ACC112 (cell line): ENCODE measurements at regions not wholly inside any gene's neighbourhood (a gene's known extent, or its start where the extent isn't known, plus 50 kb on each side); places are given as distances from the start of the nearest gene placed in this dataset.
"Not testable (repeated sequence)": the region's sequence is repeated elsewhere in the genome, so short reads cannot be mapped to it uniquely, and the experiment has no call there.

Experiments
- H2AFZ ChIP-seq: fragments of 200-600 bp; sonication (generic); one replicate; pipeline ENCODE4 v1.6.0; 2017; ENCODE audit warnings: antibody characterized with exemption, low read length; ENCODE audit not compliant: unreplicated experiment
- H3K27ac ChIP-seq: fragments of 200-600 bp; sonication (generic); 2 replicates; pipeline ENCODE4 v1.5.1; 2014; ENCODE audit warnings: low read depth, mild to moderate bottlenecking, antibody characterized with exemption, low read length, moderate library complexity
- H3K27me3 ChIP-seq: fragments of 200-600 bp; sonication (generic); 2 replicates; pipeline ENCODE4 v1.6.1; 2014; ENCODE audit warnings: mild to moderate bottlenecking, antibody characterized with exemption, low read length, moderate library complexity, mixed read lengths; ENCODE audit not compliant: insufficient read depth
- H3K36me3 ChIP-seq: fragments of 200-600 bp; sonication (generic); 2 replicates; pipeline ENCODE4 v1.6.1; 2016; ENCODE audit warnings: mild to moderate bottlenecking, antibody characterized with exemption, low read length, moderate library complexity, mixed read lengths; ENCODE audit not compliant: insufficient read depth
- H3K4me1 ChIP-seq: fragments of 200-600 bp; sonication (generic); one replicate; pipeline ENCODE4 v1.6.1; 2016; ENCODE audit warnings: low read length, mixed read lengths; ENCODE audit not compliant: insufficient read depth, unreplicated experiment, control insufficient read depth
- H3K4me3 ChIP-seq: fragments of 200-600 bp; sonication (generic); 2 replicates; pipeline ENCODE4 v1.5.1; 2014; ENCODE audit warnings: mild to moderate bottlenecking, low read depth, low read length
- H3K79me2 ChIP-seq: fragments of 200-600 bp; sonication (generic); one replicate; pipeline ENCODE4 v1.6.0; 2016; ENCODE audit warnings: low read length; ENCODE audit not compliant: control insufficient read depth, unreplicated experiment, insufficient read depth

GRCh38 chr12:127980585-127980984 lies 286.4 kb upstream of the TMEM132C start:
- H3K36me3 ChIP-seq, result no peaks in the 10 kb centered on the region
- no peaks in the 10 kb centered on the region for H3K79me2 ChIP-seq
- no peaks in the 10 kb centered on the region for H3K4me1 ChIP-seq
- no peak overlapping the region for H2AFZ ChIP-seq
- H3K27me3 ChIP-seq, result no peaks in the 10 kb centered on the region
- no peak overlapping the region for H3K4me3 ChIP-seq
- H3K27ac ChIP-seq, result no peak overlapping the region

DNA sequence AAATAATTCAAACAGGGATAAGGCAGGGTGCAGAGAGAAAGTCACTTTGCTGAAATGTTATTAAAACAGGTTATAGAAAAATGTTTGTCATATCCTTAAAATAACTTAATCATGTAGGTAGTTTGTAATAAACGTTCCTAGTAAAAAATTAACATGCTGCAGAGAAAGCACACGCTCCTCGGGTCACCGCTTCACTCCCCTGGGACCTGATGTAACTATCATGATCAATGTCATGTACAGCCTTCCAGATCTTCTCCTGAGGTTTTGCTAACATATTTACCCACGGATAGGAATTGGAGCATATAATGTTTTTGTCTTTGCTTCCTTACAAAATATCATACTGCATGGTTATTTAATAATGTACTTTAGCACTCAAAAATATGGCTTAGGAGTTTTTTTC lies 285.1 kb upstream of the TMEM132C start:
- no peaks in the 10 kb centered on the region for H3K79me2 ChIP-seq
- H3K4me3 ChIP-seq, result no peak overlapping the region
- no peak overlapping the region for H3K27ac ChIP-seq
- H2AFZ ChIP-seq, result no peak overlapping the region
- H3K4me1 ChIP-seq, result no peaks in the 10 kb centered on the region
- no peaks in the 10 kb centered on the region for H3K27me3 ChIP-seq
- H3K36me3 ChIP-seq, result no peaks in the 10 kb centered on the region

DNA sequence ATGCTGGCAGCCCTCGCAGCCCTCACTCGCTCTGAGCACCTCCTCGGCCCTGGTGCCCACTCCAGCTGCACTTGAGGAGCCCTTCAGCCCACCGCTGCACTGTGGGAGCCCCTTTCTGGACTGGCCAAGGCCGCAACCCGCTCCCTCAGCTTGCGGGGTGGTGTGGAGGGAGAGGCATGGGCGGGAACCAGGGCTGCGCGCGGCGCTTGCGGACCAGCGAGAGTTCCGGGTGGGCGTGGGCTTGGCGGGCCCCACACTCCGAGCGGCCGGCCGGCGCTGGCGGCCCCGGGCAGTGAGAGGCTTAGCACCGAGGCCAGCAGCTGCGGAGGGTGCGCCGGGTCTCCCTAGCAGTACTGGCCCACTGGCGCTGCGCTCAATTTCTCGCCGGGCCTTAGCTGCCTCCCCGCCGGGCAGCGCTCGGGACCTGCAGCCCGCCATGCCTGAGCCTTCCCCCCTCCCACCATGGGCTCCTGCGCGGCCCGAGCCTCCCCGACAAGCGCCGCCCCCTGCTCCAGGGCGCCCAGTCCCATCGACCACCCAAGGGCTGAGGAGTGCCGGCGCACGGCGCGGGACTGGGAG lies 283.7 kb upstream of the TMEM132C start:
- H3K4me3 ChIP-seq, H2AFZ ChIP-seq, H3K79me2 ChIP-seq, H3K27me3 ChIP-seq, H3K4me1 ChIP-seq, H3K36me3 ChIP-seq, H3K27ac ChIP-seq: not testable (repeated sequence)

DNA sequence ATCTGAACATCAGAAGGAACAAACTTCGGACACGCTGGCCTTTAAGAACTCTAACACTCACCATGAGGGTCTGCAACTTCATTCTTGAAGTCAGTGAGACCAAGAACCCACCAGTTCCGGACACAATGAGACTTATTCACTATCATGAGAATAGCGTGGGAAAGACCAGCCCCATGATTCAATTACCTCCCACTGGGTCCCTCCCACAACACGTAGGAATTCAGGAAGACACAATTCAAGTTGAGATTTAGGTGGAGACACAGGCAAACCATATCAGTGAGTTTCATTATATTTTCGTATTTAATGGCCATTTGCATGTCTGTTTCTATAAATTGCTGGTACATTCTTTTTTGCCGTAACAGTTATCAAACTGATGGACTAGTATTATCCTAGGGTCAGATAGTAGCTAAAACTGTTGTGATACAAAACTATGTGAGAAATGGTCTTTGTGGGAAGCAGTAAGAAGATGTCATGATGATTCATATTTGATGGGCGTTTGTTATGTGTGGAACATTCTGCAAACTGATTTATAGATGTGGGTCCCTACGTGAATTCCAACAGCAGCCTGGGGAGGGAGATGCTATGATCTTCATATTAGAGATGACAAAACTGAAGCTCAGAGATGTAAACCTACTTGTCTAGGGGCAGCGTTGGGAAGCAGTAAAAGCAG lies 282.4 kb upstream of the TMEM132C start:
- Histone ChIP-seq H3K4me3 (no peak overlapping the region), H2AFZ (no peak overlapping the region), H3K4me1 (no peaks in the 10 kb centered on the region), H3K27me3 (no peaks in the 10 kb centered on the region), H3K27ac (no peak overlapping the region), H3K36me3 (no peaks in the 10 kb centered on the region), H3K79me2 (no peaks in the 10 kb centered on the region)

- Histone ChIP-seq H3K27ac (no peak overlapping the region), H3K4me1 (no peaks in the 10 kb centered on the region), H3K36me3 (no peaks in the 10 kb centered on the region), H3K79me2 (no peaks in the 10 kb centered on the region), H3K4me3 (no peak overlapping the region), H3K27me3 (no peaks in the 10 kb centered on the region), H2AFZ (no peak overlapping the region)
Observed at GRCh38 chr12:127987199-127987901, 279.6 kb upstream of the TMEM132C start.

- no peak overlapping the region for H3K4me3 ChIP-seq
- no peak overlapping the region for H3K27ac ChIP-seq
- H3K27me3 ChIP-seq, result no peaks in the 10 kb centered on the region
- H2AFZ ChIP-seq, result no peak overlapping the region
- H3K4me1 ChIP-seq, result no peaks in the 10 kb centered on the region
- H3K79me2 ChIP-seq, result no peaks in the 10 kb centered on the region
- H3K36me3 ChIP-seq, result no peaks in the 10 kb centered on the region
Observed at GRCh38 chr12:127991485-127991884, 275.5 kb upstream of the TMEM132C start.

DNA sequence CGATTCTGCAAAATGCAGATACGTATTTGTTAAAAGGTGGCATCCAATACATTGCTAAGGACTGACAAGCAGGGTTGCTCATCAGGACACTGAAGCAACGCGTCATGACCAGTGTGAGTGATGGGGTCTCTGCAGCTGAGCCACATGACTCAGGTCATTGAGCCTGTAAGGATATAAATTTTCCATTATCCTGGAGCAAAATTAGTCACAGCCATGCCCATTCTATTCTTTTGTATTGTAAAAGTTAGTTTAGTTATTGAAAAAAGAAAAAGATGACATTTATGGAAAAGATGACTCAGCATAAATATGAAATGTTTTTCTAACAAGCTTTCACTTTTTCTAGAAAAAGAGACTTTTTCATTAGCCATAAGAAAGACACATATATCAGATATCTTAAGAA lies 268.0 kb upstream of the TMEM132C start:
- Histone ChIP-seq H3K36me3 (no peaks in the 10 kb centered on the region), H3K4me3 (no peak overlapping the region), H3K4me1 (no peaks in the 10 kb centered on the region), H3K79me2 (no peaks in the 10 kb centered on the region), H3K27me3 (no peaks in the 10 kb centered on the region), H3K27ac (no peak overlapping the region), H2AFZ (no peak overlapping the region)

DNA sequence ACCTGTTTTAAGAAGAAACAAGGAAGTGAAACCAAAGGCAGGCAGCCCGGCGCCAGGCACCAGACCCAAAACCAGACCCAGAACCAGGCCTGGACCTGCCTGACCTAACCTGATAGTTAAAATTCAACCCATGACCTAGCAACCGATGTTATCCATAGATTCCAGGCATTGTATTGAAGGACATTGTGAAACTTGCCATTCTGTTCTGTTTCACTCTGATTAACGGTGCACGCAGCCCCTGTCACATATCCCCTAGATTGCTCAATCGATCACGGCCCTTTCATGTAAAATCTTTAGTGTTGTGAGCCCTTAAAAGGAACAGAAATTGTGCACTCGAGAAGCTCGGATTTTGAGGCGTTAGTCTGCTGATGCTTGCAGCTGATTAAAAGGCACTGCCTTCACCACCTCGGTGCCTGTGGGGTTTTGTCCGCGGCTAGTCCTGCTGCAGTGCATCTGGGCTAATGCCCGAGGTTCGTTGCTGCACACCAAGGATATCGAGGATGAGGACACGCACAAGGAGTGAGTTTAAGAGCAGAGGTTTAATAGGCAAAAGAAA lies 262.5 kb upstream of the TMEM132C start:
- no peak overlapping the region for H2AFZ ChIP-seq
- no peak overlapping the region for H3K27ac ChIP-seq
- no peaks in the 10 kb centered on the region for H3K27me3 ChIP-seq
- H3K36me3 ChIP-seq, result no peaks in the 10 kb centered on the region
- H3K4me3 ChIP-seq, result no peak overlapping the region
- no peaks in the 10 kb centered on the region for H3K4me1 ChIP-seq
- no peaks in the 10 kb centered on the region for H3K79me2 ChIP-seq

- Histone ChIP-seq H2AFZ (no peak overlapping the region), H3K36me3 (no peaks in the 10 kb centered on the region)
Observed at GRCh38 chr12:128007250-128007649, 259.7 kb upstream of the TMEM132C start.

DNA sequence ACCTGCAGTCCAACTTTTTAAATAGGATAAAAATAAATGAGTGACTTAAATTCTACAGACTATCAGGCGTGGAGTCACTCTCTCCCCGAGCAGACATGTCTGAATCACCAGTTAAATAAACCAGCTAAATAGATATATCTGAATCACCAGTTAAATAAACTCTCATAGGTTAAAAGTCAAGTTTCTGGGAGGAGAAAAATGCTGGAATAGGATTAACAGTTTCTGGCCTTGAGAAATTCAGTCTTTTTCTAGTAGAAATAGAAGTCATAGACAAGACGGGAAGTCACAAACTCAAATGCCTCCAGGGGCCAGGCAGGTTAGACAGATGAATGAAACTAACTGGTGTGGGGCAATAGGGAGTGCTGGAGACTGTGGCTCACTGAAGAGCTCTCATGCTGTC lies 258.6 kb upstream of the TMEM132C start:
- H3K27me3 ChIP-seq, result no peaks in the 10 kb centered on the region
- H3K4me3 ChIP-seq, result no peak overlapping the region
- no peaks in the 10 kb centered on the region for H3K4me1 ChIP-seq
- no peaks in the 10 kb centered on the region for H3K79me2 ChIP-seq
- H2AFZ ChIP-seq, result no peak overlapping the region
- no peaks in the 10 kb centered on the region for H3K36me3 ChIP-seq
- H3K27ac ChIP-seq, result no peak overlapping the region

More at GRCh38 chr12:128007250-128007649, 259.7 kb upstream of the TMEM132C start:
- H3K79me2 ChIP-seq, result no peaks in the 10 kb centered on the region
- H3K4me1 ChIP-seq, result no peaks in the 10 kb centered on the region
- no peaks in the 10 kb centered on the region for H3K27me3 ChIP-seq
- H3K4me3 ChIP-seq, result no peak overlapping the region
- no peak overlapping the region for H3K27ac ChIP-seq

- no peak overlapping the region for H2AFZ ChIP-seq
- no peaks in the 10 kb centered on the region for H3K79me2 ChIP-seq
- no peaks in the 10 kb centered on the region for H3K36me3 ChIP-seq
- no peak overlapping the region for H3K27ac ChIP-seq
- H3K4me1 ChIP-seq, result no peaks in the 10 kb centered on the region
- no peaks in the 10 kb centered on the region for H3K27me3 ChIP-seq
- H3K4me3 ChIP-seq, result no peak overlapping the region
Observed at GRCh38 chr12:128009108-128009507, 257.9 kb upstream of the TMEM132C start.
